AG08395 (cell line): ENCODE measurements at regions not wholly inside any gene's neighbourhood (a gene's known extent, or its start where the extent isn't known, plus 50 kb on each side); places are given as distances from the start of the nearest gene placed in this dataset.
"Not testable (repeated sequence)": the region's sequence is repeated elsewhere in the genome, so short reads cannot be mapped to it uniquely, and the experiment has no call there.

Experiments used
- DNase-seq: peaks from one replicate; pipeline ENCODE4 v3.0.0; 2012; ENCODE audit warnings: mixed read lengths, low spot score

DNA sequence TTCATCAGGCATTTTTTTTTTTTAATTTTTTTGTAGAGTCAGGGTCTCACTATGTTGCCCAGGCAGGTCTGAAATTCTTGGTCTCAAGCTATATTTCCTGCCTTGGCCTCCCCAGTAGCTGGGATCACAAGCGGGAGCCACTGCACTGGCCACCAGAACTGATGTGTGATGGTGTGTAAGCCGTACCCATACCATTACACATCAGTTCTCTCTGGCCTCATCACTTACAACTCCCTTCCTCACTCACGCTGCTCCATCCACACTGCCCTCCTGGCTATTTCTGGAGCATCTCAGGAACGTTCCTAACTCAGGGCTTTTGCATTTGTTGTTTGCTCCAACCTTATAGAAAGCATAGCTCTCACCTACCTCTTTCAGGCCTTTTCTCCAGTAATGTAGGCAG is 834.5 kb upstream of the ID2 start:
- DNase-seq, result no peak

- no peak for DNase-seq
These were observed 832.8 kb upstream of the ID2 start for GRCh38 chr2:7849027-7849426.

DNA sequence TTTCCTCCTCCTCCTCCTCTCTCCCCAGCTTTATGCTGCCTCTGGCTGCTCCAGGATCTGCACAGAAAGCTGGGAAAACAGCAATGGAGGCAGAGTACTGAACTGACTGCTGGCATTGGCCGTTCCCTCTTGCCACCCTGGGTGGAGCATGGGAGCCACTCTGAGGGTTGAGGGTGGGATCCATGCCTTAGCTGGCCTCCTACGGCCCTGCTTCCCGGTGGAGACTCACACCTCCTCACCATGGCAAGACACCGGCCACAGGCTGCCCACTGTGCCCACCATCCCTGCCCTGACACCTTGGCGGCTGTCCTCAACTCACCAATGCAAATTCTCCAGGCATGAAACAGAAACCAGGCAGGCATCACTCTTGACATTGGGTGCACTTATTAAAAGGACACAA is 832.3 kb upstream of the ID2 start:
- no peak for DNase-seq

DNA sequence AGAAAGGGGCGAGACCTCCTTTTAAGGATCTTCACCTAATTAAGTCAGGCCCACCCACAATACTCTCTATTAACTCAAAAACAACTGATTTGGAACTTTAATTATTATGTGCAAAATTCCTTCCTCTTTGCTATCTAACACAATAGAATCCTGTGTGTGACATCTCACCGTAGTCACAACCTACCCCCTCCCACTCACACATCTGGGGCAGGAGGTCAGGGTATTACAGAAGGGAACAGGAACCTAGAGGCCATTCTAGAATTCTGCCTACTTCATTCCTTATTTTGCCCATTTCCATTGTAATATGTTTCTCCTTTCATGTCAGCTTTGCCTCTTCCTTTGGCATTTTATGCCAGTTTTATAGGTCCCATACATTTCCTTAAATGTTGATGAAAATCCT is 829.3 kb upstream of the ID2 start:
- DNase-seq, result no peak

GRCh38 chr2:7857904-7858303 is 824.0 kb upstream of the ID2 start:
- peak; percentile 82 for DNase-seq

DNA sequence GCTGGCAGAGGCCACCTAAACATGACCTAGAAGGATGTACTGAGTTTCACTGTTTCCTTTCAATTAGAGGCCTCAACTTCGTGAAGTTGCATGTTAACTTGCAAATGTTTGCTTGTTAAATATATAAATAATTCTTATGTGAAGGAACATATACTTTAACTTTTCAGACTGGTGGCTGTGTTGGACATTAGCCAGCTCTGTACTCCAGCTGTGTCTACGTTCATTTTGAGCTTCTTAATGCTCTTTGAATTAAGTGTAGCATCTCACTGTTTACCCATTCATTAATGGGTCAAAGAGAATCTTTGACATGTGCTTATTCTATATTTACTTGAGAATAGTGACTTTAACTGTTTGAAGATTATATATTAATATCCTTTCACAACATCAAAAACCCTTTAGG is 823.2 kb upstream of the ID2 start:
- DNase-seq, result no peak

- DNase-seq, result no peak
These were observed 821.2 kb upstream of the ID2 start for GRCh38 chr2:7860693-7861092.

DNA sequence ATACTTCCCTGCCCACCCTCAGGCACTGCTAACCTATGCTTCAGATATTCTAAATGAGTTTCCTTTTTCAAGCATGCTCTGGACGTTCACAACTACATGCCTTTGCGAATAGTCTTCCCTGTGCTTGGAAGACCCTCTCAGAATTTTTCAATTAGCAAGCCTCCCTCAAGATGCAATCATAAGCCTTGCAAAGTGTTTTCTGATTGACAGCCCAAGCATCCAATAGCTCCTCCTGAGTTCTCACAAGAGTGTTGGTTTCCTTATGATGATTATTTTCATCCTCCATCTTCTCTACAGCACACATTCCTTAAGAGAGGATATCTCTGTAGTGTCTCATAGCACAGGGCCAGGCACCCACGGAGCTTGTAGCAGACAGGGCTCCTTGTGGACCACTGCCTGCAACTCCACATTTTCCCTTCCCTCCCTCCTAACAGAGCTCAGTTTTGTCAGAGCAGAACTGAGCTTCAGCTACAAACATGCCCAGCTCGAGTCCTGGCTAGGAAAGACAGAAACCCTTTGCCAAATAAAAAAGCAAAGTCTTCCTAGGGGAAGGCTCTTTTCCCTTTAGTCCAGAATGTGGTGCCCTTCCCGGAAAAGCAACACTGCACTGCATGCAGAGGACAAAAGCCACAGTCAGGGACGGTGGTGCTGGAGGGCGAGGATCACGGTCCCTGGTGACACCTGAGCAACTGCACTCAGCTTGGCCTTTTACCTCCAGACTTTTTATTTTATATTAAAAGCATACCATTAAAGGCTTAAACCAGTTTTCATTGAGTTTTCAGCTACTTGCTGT is 819.8 kb upstream of the ID2 start:
- DNase-seq, result no peak

- DNase-seq, result no peak
These were observed 815.8 kb upstream of the ID2 start for GRCh38 chr2:7866104-7866503.

- no peak for DNase-seq
These were observed 815.0 kb upstream of the ID2 start for GRCh38 chr2:7866825-7867224.

GRCh38 chr2:7867867-7868266 is 814.0 kb upstream of the ID2 start:
- no peak for DNase-seq

- DNase-seq, result no peak
These were observed 813.0 kb upstream of the ID2 start for GRCh38 chr2:7868836-7869235.

DNA sequence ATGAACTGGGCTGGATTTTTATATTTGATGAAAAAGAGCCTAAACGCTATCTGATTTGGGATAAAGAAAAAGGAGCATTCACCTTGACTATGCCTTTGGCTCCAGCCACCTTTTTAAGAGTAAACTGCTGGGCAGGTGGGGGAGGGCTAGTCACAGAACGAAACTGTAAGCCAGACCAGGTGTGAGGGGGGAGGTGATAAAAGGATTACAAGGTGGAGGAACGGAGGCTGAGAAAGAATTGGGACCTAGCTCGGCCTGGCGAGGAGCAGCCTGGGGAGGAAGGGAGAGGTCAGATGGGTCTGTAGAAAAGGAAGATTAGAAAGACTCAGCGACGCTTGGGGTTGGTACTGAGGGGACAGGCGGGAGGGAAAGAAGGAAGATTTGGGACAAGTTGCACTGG is 805.4 kb upstream of the ID2 start:
- DNase-seq, result not testable (repeated sequence)

GRCh38 chr2:7878266-7878665 is 803.6 kb upstream of the ID2 start:
- not testable (repeated sequence) for DNase-seq

- DNase-seq, result no peak
These were observed 802.9 kb upstream of the ID2 start for GRCh38 chr2:7878786-7879482.

- DNase-seq, result no peak
These were observed 802.4 kb upstream of the ID2 start for GRCh38 chr2:7879483-7879835.

DNA sequence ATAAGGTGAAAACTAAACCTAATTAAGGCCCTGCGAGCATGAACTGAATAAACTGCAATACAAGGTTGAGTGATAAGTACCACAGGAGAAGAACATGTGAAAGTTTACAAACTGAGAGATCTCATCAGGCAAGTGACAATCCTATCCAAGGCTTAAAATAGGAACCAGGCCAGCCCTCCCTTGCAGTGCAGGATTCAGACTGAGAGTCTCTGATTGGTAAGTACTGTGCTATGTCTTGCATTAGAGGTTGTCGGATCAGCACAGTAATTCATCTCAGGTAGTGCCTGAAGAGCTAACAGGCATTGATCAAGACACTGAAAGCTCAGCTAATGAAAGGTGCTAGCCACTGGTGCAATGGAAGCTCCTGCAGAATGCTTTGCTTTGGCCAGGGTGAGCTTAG is 801.7 kb upstream of the ID2 start:
- no peak for DNase-seq

DNA sequence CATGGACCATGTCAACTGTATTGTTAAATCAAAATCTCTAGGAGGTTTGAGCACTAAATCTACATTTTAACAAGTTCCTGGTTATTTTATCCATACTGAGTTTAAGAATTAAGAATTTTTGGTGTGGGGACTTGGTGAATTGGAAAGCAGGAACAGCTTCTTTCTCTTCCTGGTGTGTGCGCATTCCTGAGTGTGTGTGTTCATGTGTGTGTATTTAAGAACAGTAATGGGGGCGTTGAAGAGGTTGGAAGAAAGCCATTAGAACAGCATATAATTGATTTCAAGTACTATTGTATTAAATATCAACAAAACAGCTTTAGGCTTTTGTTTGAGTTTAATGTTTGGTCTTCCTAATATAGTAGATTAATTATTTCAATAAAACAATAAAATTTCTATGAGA is 801.3 kb upstream of the ID2 start:
- no peak for DNase-seq

GRCh38 chr2:7881063-7881462 is 800.8 kb upstream of the ID2 start:
- DNase-seq, result peak; percentile 57

GRCh38 chr2:7881466-7881865 is 800.4 kb upstream of the ID2 start:
- DNase-seq, result no peak

DNA sequence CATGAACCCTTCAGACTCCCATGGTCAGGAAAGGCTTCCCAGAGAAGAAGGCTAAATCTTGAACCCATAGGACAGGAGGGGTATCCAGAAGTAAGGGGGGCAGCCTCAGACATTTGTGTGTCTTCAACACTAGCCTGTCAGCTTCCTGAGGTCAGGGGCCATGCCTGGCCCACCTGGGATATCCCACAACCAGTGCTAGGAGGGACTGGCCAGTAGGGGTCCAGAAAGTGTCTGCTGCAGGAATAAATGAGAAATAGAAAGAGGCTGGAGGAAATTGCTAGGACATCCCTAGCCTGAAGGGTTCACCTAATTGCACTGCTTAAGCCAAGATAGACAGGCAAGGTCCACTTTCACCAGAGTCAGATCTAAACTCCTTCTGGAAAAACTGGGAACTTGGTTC is 799.6 kb upstream of the ID2 start:
- no peak for DNase-seq

- no peak for DNase-seq
These were observed 797.5 kb upstream of the ID2 start for GRCh38 chr2:7884338-7884737.

DNA sequence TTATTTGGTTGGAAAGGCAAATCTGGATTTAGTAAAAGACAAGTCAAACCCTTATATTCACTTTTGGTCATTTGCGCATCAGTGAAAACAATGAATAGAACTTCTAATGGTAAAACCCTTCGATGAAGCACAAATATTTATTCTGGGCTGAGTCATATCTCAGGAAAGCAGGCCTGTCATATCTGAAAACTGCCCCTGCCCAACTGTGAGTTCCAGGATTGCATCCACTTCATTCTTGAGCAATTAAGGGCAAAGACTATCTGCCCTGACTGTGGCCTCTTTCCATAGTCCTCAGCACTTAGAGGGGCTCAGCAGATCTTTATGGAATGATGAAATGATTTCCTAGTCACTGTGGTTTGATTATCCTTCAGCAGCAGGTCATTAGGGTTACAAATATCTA is 795.2 kb upstream of the ID2 start:
- no peak for DNase-seq

GRCh38 chr2:7887441-7887840 is 794.4 kb upstream of the ID2 start:
- peak; percentile 54 for DNase-seq
